NCI-H69 (cell line): ENCODE measurements at regions not wholly inside any gene's neighbourhood (a gene's known extent, or its start where the extent isn't known, plus 50 kb on each side); places are given as distances from the start of the nearest gene placed in this dataset.
"Not testable (repeated sequence)": the region's sequence is repeated elsewhere in the genome, so short reads cannot be mapped to it uniquely, and the experiment has no call there.

ENCODE experiments used
- DNase-seq: peaks from one replicate; lab custom pipeline; 2025; lab: John Stamatoyannopoulos, UW

- no peak for DNase-seq
These were observed 510.2 kb upstream of the KLF6 start for GRCh38 chr10:4294996-4295792.

DNA sequence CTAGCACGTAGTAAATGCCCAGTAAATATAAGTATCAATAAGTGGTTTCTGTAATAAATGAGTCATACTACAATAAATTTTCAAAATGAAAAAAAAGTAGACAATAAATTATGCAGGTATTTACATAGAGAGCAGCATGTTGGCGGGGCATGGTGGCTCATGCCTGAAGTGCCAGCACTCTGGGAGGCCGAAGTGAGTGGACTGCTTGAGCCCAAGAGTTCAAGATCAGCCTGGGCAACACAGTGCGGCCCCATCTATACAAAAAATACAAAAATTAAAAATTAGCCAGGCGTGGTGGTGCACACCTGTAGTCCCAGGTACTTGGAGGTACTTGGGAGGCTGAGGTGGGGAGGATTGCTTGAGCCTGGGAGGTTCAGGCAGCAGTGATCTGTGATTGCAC, 509.3 kb upstream of the KLF6 start:
- no peak for DNase-seq

- DNase-seq = no peak
These were observed 507.0 kb upstream of the KLF6 start for GRCh38 chr10:4291990-4292389.

DNA sequence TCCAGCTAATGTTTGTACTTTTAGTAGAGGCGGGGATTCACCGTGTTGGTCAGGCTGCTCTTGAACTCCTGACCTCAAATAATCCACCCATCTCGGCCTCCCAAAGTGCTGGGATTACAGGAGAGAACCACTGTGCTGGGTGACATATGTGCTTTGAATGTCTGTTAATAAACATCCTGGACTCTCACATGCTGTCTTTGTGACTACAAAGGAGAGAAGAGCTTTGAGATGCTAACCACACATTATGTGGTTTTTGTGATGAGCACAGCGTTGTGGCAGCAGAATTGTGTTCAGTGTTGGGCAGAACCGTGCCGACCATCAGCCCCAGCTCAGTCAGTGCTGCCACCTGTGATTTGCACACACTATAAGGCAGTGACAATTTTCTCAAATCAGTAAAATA, 500.1 kb upstream of the KLF6 start:
- no peak for DNase-seq

DNA sequence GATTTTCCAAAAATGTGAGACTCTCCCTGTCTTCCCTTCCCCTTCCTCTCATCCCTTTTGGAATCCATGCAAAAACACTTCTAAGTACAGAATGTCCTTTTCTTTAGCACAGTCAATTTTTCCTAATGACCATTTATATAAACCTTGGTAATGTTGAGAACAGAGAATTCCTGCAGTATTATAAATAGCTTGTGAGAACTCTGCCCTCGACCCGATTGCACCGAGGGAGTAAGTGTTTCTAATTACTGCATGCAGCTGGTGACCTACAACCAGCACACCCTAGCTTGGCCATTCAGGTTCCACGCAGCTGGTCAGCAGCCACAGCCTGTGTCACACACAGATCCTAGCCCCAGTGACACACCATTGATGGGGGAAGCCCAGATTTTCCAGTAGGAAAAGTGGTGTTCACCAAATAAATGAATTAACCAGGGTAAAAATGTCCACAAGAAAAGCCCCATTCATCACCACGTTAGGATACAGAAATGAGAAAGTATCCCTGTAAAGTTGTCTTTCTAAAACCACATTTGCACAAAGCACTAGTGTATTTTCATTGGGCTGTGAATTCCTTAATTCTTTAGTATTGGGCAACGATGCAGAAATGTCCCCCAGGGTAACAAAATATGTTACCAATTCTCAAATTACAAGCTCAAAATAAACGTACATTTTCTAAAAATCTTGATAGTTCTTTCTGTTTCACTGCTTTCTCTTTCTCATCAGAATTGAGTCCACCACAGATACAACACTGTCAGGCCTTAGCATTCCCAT, 499.0 kb upstream of the KLF6 start:
- no peak for DNase-seq

DNA sequence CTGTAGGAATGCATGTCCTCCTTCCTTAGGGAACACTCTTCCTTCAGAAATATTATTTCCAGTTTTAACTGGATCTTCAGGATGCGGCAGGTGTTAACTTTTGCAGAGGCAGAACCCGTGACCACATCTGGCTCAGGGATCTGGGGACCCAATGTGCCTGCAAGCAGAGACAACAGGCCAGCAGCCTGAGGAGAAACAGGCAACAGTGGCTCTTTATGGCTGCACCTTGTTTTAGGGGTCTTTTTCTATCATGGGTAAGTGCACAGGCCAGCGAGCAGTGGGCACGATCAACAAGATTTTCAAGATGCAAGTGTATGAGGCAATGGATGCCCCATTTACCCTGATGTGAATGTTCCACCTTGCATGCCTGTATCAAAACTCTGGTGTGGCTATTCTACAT, 497.5 kb upstream of the KLF6 start:
- no peak for DNase-seq

GRCh38 chr10:4281190-4281825, 496.3 kb upstream of the KLF6 start:
- DNase-seq = no peak

GRCh38 chr10:4280461-4281189, 495.6 kb upstream of the KLF6 start:
- DNase-seq = no peak

DNA sequence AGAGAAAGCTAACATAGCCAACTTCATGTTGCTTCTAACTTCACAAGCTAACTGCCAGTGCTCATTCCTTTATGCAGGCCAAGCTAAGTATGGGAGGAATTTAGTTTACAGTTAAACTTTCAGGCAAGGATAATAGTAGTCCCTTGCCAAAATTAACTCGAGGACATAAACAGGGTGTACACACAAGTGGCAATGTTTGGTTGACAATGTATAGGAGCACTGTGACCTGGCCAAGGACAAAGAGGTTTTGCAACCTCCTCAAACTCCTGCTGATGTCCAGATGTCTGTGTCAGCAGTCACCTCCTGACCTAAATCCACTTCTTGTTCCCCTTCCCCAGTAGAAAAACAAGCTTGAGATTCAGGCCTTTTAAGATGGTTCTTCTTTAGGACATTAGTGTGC, 494.6 kb upstream of the KLF6 start:
- DNase-seq = no peak

DNA sequence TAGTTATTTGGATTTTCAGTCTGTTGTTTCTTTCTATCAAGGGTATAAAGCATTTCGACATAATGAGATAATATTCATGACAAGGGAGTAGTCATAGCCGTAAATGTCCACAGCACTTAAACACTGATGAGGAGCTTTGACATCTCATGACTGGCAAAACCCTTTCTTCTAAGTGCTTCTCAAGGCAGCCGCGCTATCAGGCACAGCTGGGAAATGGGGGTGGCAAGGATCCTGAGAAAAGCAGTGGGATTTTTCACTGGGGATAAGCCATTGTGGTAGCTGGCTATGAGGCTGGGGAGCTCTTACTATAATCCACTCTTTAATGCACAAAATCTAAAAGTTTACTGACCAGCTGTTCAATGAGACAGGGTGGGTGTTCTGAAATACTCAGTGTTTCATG, 493.2 kb upstream of the KLF6 start:
- no peak for DNase-seq

DNA sequence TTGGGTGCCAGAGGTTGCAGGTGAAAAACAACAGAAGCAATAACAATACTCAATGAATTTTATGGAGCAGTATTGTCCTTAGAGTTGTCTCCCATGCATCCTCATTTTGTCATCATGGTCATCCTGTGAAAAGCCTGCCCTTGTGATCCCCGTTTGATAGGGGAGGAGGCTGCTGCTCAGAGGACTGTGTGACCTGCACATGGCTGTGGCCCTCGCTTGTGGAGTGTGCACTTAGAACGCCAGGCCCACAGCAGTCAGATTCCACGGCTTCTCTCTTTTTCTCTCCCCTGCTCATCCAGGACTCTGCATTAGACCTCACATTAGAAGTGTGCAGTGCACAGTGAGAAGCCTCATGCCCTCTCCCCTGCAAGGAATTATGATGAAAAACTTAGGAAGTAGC, 491.1 kb upstream of the KLF6 start:
- DNase-seq = no peak

- DNase-seq = not testable (repeated sequence)
These were observed 489.7 kb upstream of the KLF6 start for GRCh38 chr10:4274671-4275070.

DNA sequence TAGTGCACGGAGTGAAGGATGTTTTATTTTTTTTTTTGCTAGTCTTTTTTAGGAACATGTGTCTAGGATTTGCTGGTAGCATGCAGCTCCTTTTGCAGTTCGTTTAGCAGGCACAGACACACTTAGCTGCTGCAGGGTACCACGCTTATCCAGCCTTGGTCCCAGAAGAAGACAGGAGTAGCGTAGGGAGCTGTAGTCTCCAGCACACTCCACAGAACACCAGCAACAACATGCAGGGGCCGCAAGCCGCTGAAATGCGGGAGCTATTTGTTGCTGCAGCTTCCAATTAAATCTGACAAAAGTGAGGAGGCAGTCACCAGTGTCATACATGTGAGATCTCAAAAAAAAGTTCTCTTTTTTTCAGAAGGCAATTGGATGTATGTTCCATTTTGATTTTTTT, 486.2 kb upstream of the KLF6 start:
- no peak for DNase-seq

- no peak for DNase-seq
These were observed 485.1 kb upstream of the KLF6 start for GRCh38 chr10:4270116-4270515.

DNA sequence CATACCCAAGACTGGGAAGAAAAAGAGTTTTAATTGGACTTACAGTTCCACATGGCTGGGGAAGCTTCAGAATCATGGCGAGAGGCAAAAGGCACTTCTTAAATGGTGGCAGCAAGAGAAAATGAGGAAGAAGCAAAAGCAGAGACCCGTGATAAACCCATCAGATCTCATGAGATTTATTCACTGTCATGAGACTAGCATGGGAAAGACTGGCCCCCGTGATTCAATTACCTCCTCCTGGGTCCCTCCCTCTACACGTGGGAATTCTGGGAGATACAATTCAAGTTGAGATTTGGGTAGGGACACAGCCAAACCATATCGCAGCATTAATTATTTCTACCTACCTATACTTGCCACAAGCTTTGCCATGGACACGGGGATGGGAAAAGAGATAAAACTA, 483.5 kb upstream of the KLF6 start:
- not testable (repeated sequence) for DNase-seq

DNA sequence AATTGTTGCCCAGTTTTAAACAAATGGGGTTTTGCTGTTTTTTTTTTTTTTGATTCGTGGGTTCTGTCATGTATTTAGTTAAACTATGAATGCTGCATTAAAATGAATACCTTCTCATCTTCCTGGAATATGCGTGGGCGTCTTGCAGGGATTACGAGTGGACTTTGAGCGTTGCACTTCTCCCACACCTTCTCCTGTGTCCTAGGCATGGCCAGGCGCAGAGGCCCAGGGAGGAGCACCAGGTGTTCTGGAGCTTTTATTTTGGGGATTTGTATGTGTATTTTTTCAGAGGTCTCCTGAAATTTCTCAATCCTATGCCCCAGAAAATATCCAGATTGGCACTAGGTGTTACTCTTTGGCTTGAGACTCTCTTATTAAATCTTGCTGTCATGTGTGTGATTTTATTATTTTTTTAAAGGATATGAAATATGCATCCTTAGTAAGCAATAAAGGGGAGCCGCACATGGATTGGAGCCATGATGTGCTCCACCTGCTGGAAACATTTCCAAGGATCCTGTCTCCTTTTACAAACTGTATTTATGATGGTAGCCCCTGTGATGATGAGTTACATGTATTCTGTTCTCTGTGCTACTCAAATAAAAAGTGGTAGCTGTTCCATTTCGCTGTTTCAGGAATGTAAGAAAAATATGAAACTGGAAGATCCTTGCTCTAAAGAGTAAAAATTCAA, 482.2 kb upstream of the KLF6 start:
- no peak for DNase-seq

GRCh38 chr10:4266416-4267085, 481.5 kb upstream of the KLF6 start:
- DNase-seq = no peak

DNA sequence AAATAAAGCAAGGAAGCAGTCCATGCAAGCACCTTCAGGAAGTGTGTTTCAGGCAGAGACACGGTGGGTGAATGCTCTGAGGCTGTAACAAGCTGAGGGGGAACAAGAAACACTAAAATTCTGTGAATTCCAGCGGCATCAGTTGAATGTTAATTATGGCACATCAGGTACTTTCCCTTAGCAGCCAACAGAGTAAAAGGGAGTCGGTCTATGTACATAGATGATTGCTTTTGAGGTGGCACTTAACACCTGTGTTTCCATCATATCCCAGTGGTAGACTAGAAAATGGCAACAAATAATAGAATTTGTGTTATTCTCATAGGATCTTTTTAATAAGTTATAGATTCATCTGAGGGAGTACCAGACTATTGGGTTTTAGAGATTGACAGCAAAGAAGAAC, 481.0 kb upstream of the KLF6 start:
- no peak for DNase-seq

DNA sequence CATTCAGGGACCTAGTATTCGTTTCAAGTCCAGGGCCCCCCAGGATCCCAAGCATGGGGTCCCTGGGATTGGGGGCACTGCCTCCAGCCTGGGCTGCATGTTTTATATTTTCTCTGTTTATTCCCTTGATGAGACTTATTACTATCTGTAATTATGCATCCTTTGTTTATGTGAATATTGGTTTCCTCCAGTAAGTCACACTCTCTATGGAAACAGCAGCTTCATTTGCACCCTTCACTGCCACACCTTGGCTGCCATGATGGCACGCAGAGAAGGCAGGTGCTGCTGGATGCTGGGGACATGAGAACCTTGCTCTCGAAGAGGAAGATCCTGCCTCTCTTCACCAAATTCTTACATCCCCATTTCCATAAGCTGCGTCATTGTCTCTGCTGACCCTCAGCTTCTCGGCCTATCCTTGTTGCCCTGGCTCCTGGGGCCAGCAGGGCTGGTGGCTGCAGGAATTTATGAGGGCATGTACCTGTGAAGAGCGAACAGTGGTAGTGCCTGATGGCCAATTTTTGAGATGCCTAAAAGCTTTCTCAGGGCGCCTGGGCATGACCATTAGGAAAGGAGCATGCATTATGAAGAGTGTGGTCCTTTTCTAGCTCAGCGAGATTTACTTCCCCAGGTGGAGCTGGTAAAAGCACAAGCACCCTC, 479.3 kb upstream of the KLF6 start:
- DNase-seq = no peak

- DNase-seq = no peak
These were observed 478.6 kb upstream of the KLF6 start for GRCh38 chr10:4263601-4263921.
